ENCODE measurements at regions not wholly inside any gene's neighbourhood (a gene's known extent, or its start where the extent isn't known, plus 50 kb on each side); places are given as distances from the start of the nearest gene placed in this dataset.

- H3K9me3 ChIP-seq (ENCODE audit: insufficient read depth, low read depth, low read length), result peaks cover 1% of the 10 kb centered on the region
- H2BK120ac ChIP-seq (ENCODE audit: insufficient read depth, low read length, poor library complexity), result no peak overlapping the region
- H3K23ac ChIP-seq (ENCODE audit: low read length), result no peak overlapping the region
- no peaks in the 10 kb centered on the region for H3K79me2 ChIP-seq (ENCODE audit: control insufficient read depth, insufficient read depth, low read length, poor library complexity)
- H3K4ac ChIP-seq (ENCODE audit: low read depth, low read length), result no peak overlapping the region
- no peak overlapping the region for H2BK5ac ChIP-seq (ENCODE audit: low read depth, low read length, poor library complexity)
- H3K4me2 ChIP-seq (ENCODE audit: low read length), result no peak overlapping the region
- no CpG with 5 or more reads among the region's 7 CpGs for WGBS (ENCODE audit: extremely low coverage, insufficient coverage, insufficient read length)
- H3K18ac ChIP-seq (ENCODE audit: low read length), result no peak overlapping the region
- H2BK12ac ChIP-seq (ENCODE audit: low read length), result peak overlapping the region; percentile 63
- peaks cover 2% of the 10 kb centered on the region for H3K79me1 ChIP-seq (ENCODE audit: low read length)
- H3K4me1 ChIP-seq (ENCODE audit: control insufficient read depth in 1 of 2, insufficient read depth in 2 of 2, low read length in 2 of 2), result peaks cover 6 to 9% of the 10 kb centered on the region in 2 experiments
- H3K27me3 ChIP-seq (ENCODE audit: insufficient read depth, low read length), result no peaks in the 10 kb centered on the region
- no peak overlapping the region for H3K4me3 ChIP-seq (ENCODE audit: low read depth, low read length)
- no peak for DNase-seq
- peak overlapping the region; percentile 23 for H3K27ac ChIP-seq (ENCODE audit: low read depth, low read length)
- H3K9ac ChIP-seq (ENCODE audit: low read length), result no peak overlapping the region
- no peak overlapping the region for H2AK5ac ChIP-seq (ENCODE audit: low read length)
- no peak overlapping the region for H2AFZ ChIP-seq (ENCODE audit: insufficient read depth, low read length, poor library complexity)
- H3K36me3 ChIP-seq (ENCODE audit: control insufficient read depth in 1 of 2, insufficient read depth in 2 of 2, low read length in 2 of 2), result no peaks in the 10 kb centered on the region
- H3K14ac ChIP-seq (ENCODE audit: low read length), result no peak overlapping the region
- no peak overlapping the region for H4K8ac ChIP-seq (ENCODE audit: low read depth, low read length)
- H4K12ac ChIP-seq (ENCODE audit: low read depth, low read length), result no peak overlapping the region
- no peak overlapping the region for H4K91ac ChIP-seq (ENCODE audit: low read depth, low read length)
Observed at GRCh38 chr3:139201446-139202225, 142.2 kb upstream of the MRPS22 start.

- Histone ChIP-seq H2AFZ (ENCODE audit: insufficient read depth, low read length, poor library complexity) (no peak overlapping the region), H3K4me1 (ENCODE audit: control insufficient read depth in 1 of 2, insufficient read depth in 2 of 2, low read length in 2 of 2) (peaks cover 6 to 9% of the 10 kb centered on the region in 2 experiments), H3K4ac (ENCODE audit: low read depth, low read length) (no peak overlapping the region), H3K79me2 (ENCODE audit: control insufficient read depth, insufficient read depth, low read length, poor library complexity) (no peaks in the 10 kb centered on the region), H2BK120ac (ENCODE audit: insufficient read depth, low read length, poor library complexity) (no peak overlapping the region), H3K9ac (ENCODE audit: low read length) (no peak overlapping the region), H3K27me3 (ENCODE audit: insufficient read depth, low read length) (no peaks in the 10 kb centered on the region), H2AK5ac (ENCODE audit: low read length) (no peak overlapping the region), H2BK12ac (ENCODE audit: low read length) (peak overlapping the region; percentile 51), H3K4me3 (ENCODE audit: low read depth, low read length) (no peak overlapping the region), H3K14ac (ENCODE audit: low read length) (no peak overlapping the region), H2BK5ac (ENCODE audit: low read depth, low read length, poor library complexity) (peak overlapping the region; percentile 11), H3K27ac (ENCODE audit: low read depth, low read length) (peak overlapping the region; percentile 23), H3K36me3 (ENCODE audit: control insufficient read depth in 1 of 2, insufficient read depth in 2 of 2, low read length in 2 of 2) (no peaks in the 10 kb centered on the region), H4K8ac (ENCODE audit: low read depth, low read length) (no peak overlapping the region), H3K9me3 (ENCODE audit: insufficient read depth, low read depth, low read length) (peaks cover 1% of the 10 kb centered on the region), H3K4me2 (ENCODE audit: low read length) (no peak overlapping the region), H3K18ac (ENCODE audit: low read length) (no peak overlapping the region), H4K91ac (ENCODE audit: low read depth, low read length) (no peak overlapping the region), H4K12ac (ENCODE audit: low read depth, low read length) (no peak overlapping the region), H3K79me1 (ENCODE audit: low read length) (peaks cover 2% of the 10 kb centered on the region), H3K23ac (ENCODE audit: low read length) (no peak overlapping the region)
- peak; percentile 62 to 67 for DNase-seq
- no CpG with 5 or more reads among the region's 5 CpGs for WGBS (ENCODE audit: extremely low coverage, insufficient coverage, insufficient read length)
Observed at GRCh38 chr3:139202226-139202958, 141.4 kb upstream of the MRPS22 start.

- Histone ChIP-seq H2BK5ac (ENCODE audit: low read depth, low read length, poor library complexity) (no peak overlapping the region), H2AK5ac (ENCODE audit: low read length) (no peak overlapping the region), H2BK120ac (ENCODE audit: insufficient read depth, low read length, poor library complexity) (no peak overlapping the region), H3K14ac (ENCODE audit: low read length) (no peak overlapping the region), H4K12ac (ENCODE audit: low read depth, low read length) (no peak overlapping the region), H4K91ac (ENCODE audit: low read depth, low read length) (no peak overlapping the region), H3K18ac (ENCODE audit: low read length) (no peak overlapping the region), H3K4me2 (ENCODE audit: low read length) (no peak overlapping the region), H3K4me1 (ENCODE audit: control insufficient read depth in 1 of 2, insufficient read depth in 2 of 2, low read length in 2 of 2) (peaks cover 6 to 9% of the 10 kb centered on the region in 2 experiments), H3K23ac (ENCODE audit: low read length) (no peak overlapping the region), H3K27me3 (ENCODE audit: insufficient read depth, low read length) (no peaks in the 10 kb centered on the region), H3K79me2 (ENCODE audit: control insufficient read depth, insufficient read depth, low read length, poor library complexity) (no peaks in the 10 kb centered on the region), H2BK12ac (ENCODE audit: low read length) (no peak overlapping the region), H3K36me3 (ENCODE audit: control insufficient read depth in 1 of 2, insufficient read depth in 2 of 2, low read length in 2 of 2) (no peaks in the 10 kb centered on the region), H3K79me1 (ENCODE audit: low read length) (peaks cover 2% of the 10 kb centered on the region), H3K4me3 (ENCODE audit: low read depth, low read length) (no peak overlapping the region), H3K4ac (ENCODE audit: low read depth, low read length) (no peak overlapping the region), H3K9me3 (ENCODE audit: insufficient read depth, low read depth, low read length) (peaks cover 1% of the 10 kb centered on the region), H2AFZ (ENCODE audit: insufficient read depth, low read length, poor library complexity) (no peak overlapping the region), H4K8ac (ENCODE audit: low read depth, low read length) (no peak overlapping the region), H3K27ac (ENCODE audit: low read depth, low read length) (no peak overlapping the region), H3K9ac (ENCODE audit: low read length) (no peak overlapping the region)
- DNase-seq, result no peak
- no CpG with 5 or more reads among the region's 1 CpG for WGBS (ENCODE audit: extremely low coverage, insufficient coverage, insufficient read length)
Observed at GRCh38 chr3:139202959-139203349, 140.9 kb upstream of the MRPS22 start.

- H2AFZ ChIP-seq (ENCODE audit: insufficient read depth, low read length, poor library complexity), result no peak overlapping the region
- no peak overlapping the region for H3K9ac ChIP-seq (ENCODE audit: low read length)
- no peaks in the 10 kb centered on the region for H3K36me3 ChIP-seq (ENCODE audit: control insufficient read depth in 1 of 2, insufficient read depth in 2 of 2, low read length in 2 of 2)
- no peak overlapping the region for H3K4ac ChIP-seq (ENCODE audit: low read depth, low read length)
- no peak for DNase-seq
- H3K9me3 ChIP-seq (ENCODE audit: insufficient read depth, low read depth, low read length), result peaks cover 1% of the 10 kb centered on the region
- WGBS (ENCODE audit: extremely low coverage, insufficient coverage, insufficient read length), result no CpG with 5 or more reads among the region's 2 CpGs
- no peak overlapping the region for H4K91ac ChIP-seq (ENCODE audit: low read depth, low read length)
- H3K4me1 ChIP-seq (ENCODE audit: control insufficient read depth in 1 of 2, insufficient read depth in 2 of 2, low read length in 2 of 2), result peaks cover 6 to 9% of the 10 kb centered on the region in 2 experiments
- H3K23ac ChIP-seq (ENCODE audit: low read length), result no peak overlapping the region
- H2AK5ac ChIP-seq (ENCODE audit: low read length), result peak overlapping the region; percentile 49
- no peak overlapping the region for H3K4me2 ChIP-seq (ENCODE audit: low read length)
- no peak overlapping the region for H4K8ac ChIP-seq (ENCODE audit: low read depth, low read length)
- H3K27me3 ChIP-seq (ENCODE audit: insufficient read depth, low read length), result no peaks in the 10 kb centered on the region
- H2BK120ac ChIP-seq (ENCODE audit: insufficient read depth, low read length, poor library complexity), result no peak overlapping the region
- H3K14ac ChIP-seq (ENCODE audit: low read length), result no peak overlapping the region
- H3K4me3 ChIP-seq (ENCODE audit: low read depth, low read length), result no peak overlapping the region
- no peak overlapping the region for H3K27ac ChIP-seq (ENCODE audit: low read depth, low read length)
- no peak overlapping the region for H2BK5ac ChIP-seq (ENCODE audit: low read depth, low read length, poor library complexity)
- H3K79me1 ChIP-seq (ENCODE audit: low read length), result peaks cover 2% of the 10 kb centered on the region
- H3K18ac ChIP-seq (ENCODE audit: low read length), result no peak overlapping the region
- H4K12ac ChIP-seq (ENCODE audit: low read depth, low read length), result no peak overlapping the region
- no peaks in the 10 kb centered on the region for H3K79me2 ChIP-seq (ENCODE audit: control insufficient read depth, insufficient read depth, low read length, poor library complexity)
- H2BK12ac ChIP-seq (ENCODE audit: low read length), result peak overlapping the region; percentile 43
Observed at GRCh38 chr3:139203752-139204151, 140.1 kb upstream of the MRPS22 start.
